MCF 10A (cell line): ENCODE measurements at regions not wholly inside any gene's neighbourhood (a gene's known extent, or its start where the extent isn't known, plus 50 kb on each side); places are given as distances from the start of the nearest gene placed in this dataset.

ENCODE experiments used
- BruUV-seq: library from RNA; stranded (reverse); fragments of 400-500 nt; replicated peaks from 2 replicates; lab custom pipeline; 2021; lab: Mats Ljungman, UMichigan
- CTCF ChIA-PET: fragments of 300-600 bp; sonication (Branson Sonifier 250); formaldehyde crosslinking; extraction: SDS; loops from one replicate; lab custom pipeline; 2021; ENCODE audit warnings: antibody characterized with exemption, inconsistent platforms; lab: Yijun Ruan, JAX
- POLR2A ChIA-PET: fragments of 300-600, 350-650 bp; sonication (Branson Sonifier 250); formaldehyde crosslinking; extraction: SDS; loops from one replicate; lab custom pipeline; 2020; ENCODE audit warnings: antibody characterized with exemption, inconsistent platforms; lab: Yijun Ruan, JAX
- DNase-seq: peaks from one replicate; pipeline ENCODE4 v3.0.0-alpha.2; 2018; ENCODE audit not compliant: unreplicated experiment
- H3K27ac Mint-ChIP-seq: one replicate; pipeline ENCODE4 v1.8.0; 2022; ENCODE audit warnings: mild to moderate bottlenecking, low read depth, mixed read lengths; ENCODE audit not compliant: unreplicated experiment
- H3K27me3 Mint-ChIP-seq: one replicate; pipeline ENCODE4 v1.8.0; 2022; ENCODE audit warnings: mixed read lengths; ENCODE audit not compliant: insufficient read depth, unreplicated experiment
- H3K36me3 Mint-ChIP-seq: one replicate; pipeline ENCODE4 v1.8.0; 2022; ENCODE audit warnings: mild to moderate bottlenecking, moderate library complexity, mixed read lengths; ENCODE audit not compliant: insufficient read depth, unreplicated experiment
- H3K4me1 Mint-ChIP-seq: one replicate; pipeline ENCODE4 v1.8.0; 2022; ENCODE audit warnings: mixed read lengths; ENCODE audit not compliant: insufficient read depth, unreplicated experiment
- H3K4me3 Mint-ChIP-seq: one replicate; pipeline ENCODE4 v1.8.0; 2022; ENCODE audit warnings: mild to moderate bottlenecking, moderate library complexity, mixed read lengths; ENCODE audit not compliant: unreplicated experiment
- H3K9me3 Mint-ChIP-seq: one replicate; pipeline ENCODE4 v1.8.0; 2022; ENCODE audit warnings: mixed read lengths; ENCODE audit not compliant: unreplicated experiment
- CTCF ChIP-seq: fragments of 200-600 bp; IDR thresholded peaks from one replicate; pipeline ENCODE4 v1.8.0; 2022; ENCODE audit warnings: antibody characterized with exemption, mild to moderate bottlenecking; ENCODE audit not compliant: unreplicated experiment
- intact Hi-C: fragments of 100-400 bp; cut with micrococcal nuclease; formaldehyde crosslinking; loops from 2 replicates; pipeline ENCODE4 v1.14.1; 2022

GRCh38 chr5:124036786-124037185, 524.8 kb downstream of the CSNK1G3 start:
- H3K27me3 Mint-ChIP-seq, result no peaks in the 10 kb centered on the region
- intact Hi-C loops, result loop anchor here (10.0 kb wide), 1 partner anchor 362 kb away; no protein-coding TSS in a partner anchor
- TF ChIP-seq CTCF, result no peak
- H3K27ac Mint-ChIP-seq, result no peak overlapping the region
- CTCF ChIA-PET, result no interaction called here
- no peak overlapping the region for H3K4me3 Mint-ChIP-seq
- BruUV-seq, result no TSS peak
- no peak for DNase-seq
- no peaks in the 10 kb centered on the region for H3K9me3 Mint-ChIP-seq
- POLR2A ChIA-PET, result no interaction called here
- no peaks in the 10 kb centered on the region for H3K36me3 Mint-ChIP-seq
- H3K4me1 Mint-ChIP-seq, result no peaks in the 10 kb centered on the region

GRCh38 chr5:124034963-124035362, 523.0 kb downstream of the CSNK1G3 start:
- DNase-seq, result no peak
- ChIA-PET POLR2A (interaction anchor here (0.6 to 1.4 kb wide), 5 partner anchors 11 to 884 kb away, joined by 3 read pairs; no protein-coding TSS in a partner anchor), CTCF (no interaction called here)
- TF ChIP-seq CTCF, result no peak
- Mint-ChIP-seq H3K9me3 (no peaks in the 10 kb centered on the region), H3K27ac (no peak overlapping the region), H3K4me1 (no peaks in the 10 kb centered on the region), H3K27me3 (no peaks in the 10 kb centered on the region), H3K36me3 (no peaks in the 10 kb centered on the region), H3K4me3 (no peak overlapping the region)
- BruUV-seq, result no TSS peak
- intact Hi-C loops, result loop anchor here (10.0 kb wide), 1 partner anchor 360 kb away; no protein-coding TSS in a partner anchor

- H3K27ac Mint-ChIP-seq, result no peak overlapping the region
- ChIA-PET POLR2A (interaction anchor here (0.6 to 1.4 kb wide), 4 partner anchors 10 to 885 kb away, joined by 3 read pairs; no protein-coding TSS in a partner anchor), CTCF (interaction anchor here (0.6 kb wide), 1 partner anchor 595 kb away, joined by 3 read pairs; no protein-coding TSS in a partner anchor)
- H3K36me3 Mint-ChIP-seq, result no peaks in the 10 kb centered on the region
- H3K4me3 Mint-ChIP-seq, result no peak overlapping the region
- H3K9me3 Mint-ChIP-seq, result no peaks in the 10 kb centered on the region
- no peak for TF ChIP-seq CTCF
- DNase-seq, result no peak
- H3K27me3 Mint-ChIP-seq, result no peaks in the 10 kb centered on the region
- no peaks in the 10 kb centered on the region for H3K4me1 Mint-ChIP-seq
- BruUV-seq, result no TSS peak
- intact Hi-C loops, result loop anchor here (10.0 kb wide), 1 partner anchor 359 kb away; no protein-coding TSS in a partner anchor
Measured at GRCh38 chr5:124034083-124034700, 522.2 kb downstream of the CSNK1G3 start.

GRCh38 chr5:124030043-124030491, 518.1 kb downstream of the CSNK1G3 start:
- no TSS peak for BruUV-seq
- DNase-seq, result no peak
- H3K36me3 Mint-ChIP-seq, result no peaks in the 10 kb centered on the region
- H3K27ac Mint-ChIP-seq, result no peak overlapping the region
- CTCF ChIA-PET, result no interaction called here
- no peaks in the 10 kb centered on the region for H3K27me3 Mint-ChIP-seq
- H3K9me3 Mint-ChIP-seq, result no peaks in the 10 kb centered on the region
- POLR2A ChIA-PET, result no interaction called here
- intact Hi-C loops, result loop anchor here (10.0 kb wide), 1 partner anchor 355 kb away; no protein-coding TSS in a partner anchor
- no peak overlapping the region for H3K4me3 Mint-ChIP-seq
- no peaks in the 10 kb centered on the region for H3K4me1 Mint-ChIP-seq
- TF ChIP-seq CTCF, result no peak
